ENCODE measurements at regions not wholly inside any gene's neighbourhood (a gene's known extent, or its start where the extent isn't known, plus 50 kb on each side); places are given as distances from the start of the nearest gene placed in this dataset.

DNA sequence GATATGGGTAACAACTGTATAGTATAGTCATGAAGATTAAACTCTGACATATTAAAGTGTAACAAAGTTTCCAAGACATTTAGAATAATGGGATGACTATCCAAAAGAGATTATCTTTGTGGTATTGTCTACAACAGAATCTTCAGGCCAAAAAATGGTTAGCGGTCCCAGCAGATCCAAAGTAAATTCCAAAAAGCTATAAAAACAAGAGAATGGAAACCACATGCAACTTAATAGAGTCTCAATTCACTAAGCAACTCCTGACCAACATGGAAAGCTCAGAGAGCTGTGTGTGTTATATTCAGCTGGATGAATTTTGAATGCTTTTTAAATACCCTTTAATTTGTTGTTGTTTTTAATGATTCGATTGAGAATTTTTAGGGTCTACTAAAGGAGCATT, 688.2 kb downstream of the CETN3 start:
- no peak for TF ChIP-seq MAZ (IDR thresholded peaks at IDR 0.05; ENCODE audit: borderline replicate concordance, low read depth, low read length)
- no peak for TF ChIP-seq MXI1 (IDR thresholded peaks at IDR 0.05; ENCODE audit: borderline replicate concordance, low read depth, low read length)
- TF ChIP-seq, protein P1, sequence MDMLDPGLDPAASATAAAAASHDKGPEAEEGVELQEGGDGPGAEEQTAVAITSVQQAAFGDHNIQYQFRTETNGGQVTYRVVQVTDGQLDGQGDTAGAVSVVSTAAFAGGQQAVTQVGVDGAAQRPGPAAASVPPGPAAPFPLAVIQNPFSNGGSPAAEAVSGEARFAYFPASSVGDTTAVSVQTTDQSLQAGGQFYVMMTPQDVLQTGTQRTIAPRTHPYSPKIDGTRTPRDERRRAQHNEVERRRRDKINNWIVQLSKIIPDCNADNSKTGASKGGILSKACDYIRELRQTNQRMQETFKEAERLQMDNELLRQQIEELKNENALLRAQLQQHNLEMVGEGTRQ (IDR thresholded peaks at IDR 0.05; ENCODE audit: low read depth, low read length), result no peak
- no peak for TF ChIP-seq RFX5 (IDR thresholded peaks at IDR 0.05; ENCODE audit: low read depth, low read length)
- TF ChIP-seq RAD21 (IDR thresholded peaks at IDR 0.05; ENCODE audit: low read length), result no peak
- no peak for TF ChIP-seq RCOR1 (IDR thresholded peaks at IDR 0.05; ENCODE audit: insufficient replicate concordance, low read length)
- TF ChIP-seq FOS (IDR thresholded peaks at IDR 0.05; ENCODE audit: low read depth, low read length), result no peak
- no peak for TF ChIP-seq ELK1 (IDR thresholded peaks at IDR 0.05; ENCODE audit: borderline replicate concordance, low read depth, low read length)
- no peak for TF ChIP-seq CHD1 (IDR thresholded peaks at IDR 0.05; ENCODE audit: low read depth, low read length)
- no peak for TF ChIP-seq CTCF (conservative IDR thresholded peaks at IDR 0.05; ENCODE audit: low read depth, low read length)
- no peak for TF ChIP-seq SMC3 (IDR thresholded peaks at IDR 0.05; ENCODE audit: low read depth, low read length)
- H3K9ac ChIP-seq (ENCODE audit: low read depth, low read length), result no peak overlapping the region
- H3K14ac ChIP-seq (replicated peaks; ENCODE audit: low read depth, low read length), result no peak overlapping the region
- dilution Hi-C loops (cut with HindIII; ENCODE audit: low sequenced_read_pairs, unreplicated experiment), result no loop called here
- no peak overlapping the region for H3K4ac ChIP-seq (ENCODE audit: low read depth, low read length)
- H4K91ac ChIP-seq (ENCODE audit: insufficient read depth, low read depth, low read length), result no peak overlapping the region
- no peak overlapping the region for H3K4me3 ChIP-seq (ENCODE audit: insufficient read depth, low read depth, low read length)
- H3K56ac ChIP-seq (ENCODE audit: extremely low read depth, insufficient read depth, low read length), result no peak overlapping the region
- no peak overlapping the region for H3K27ac ChIP-seq (ENCODE audit: insufficient read depth, low read length)
- H2BK20ac ChIP-seq (ENCODE audit: low read depth, low read length), result no peak overlapping the region
- H3K9me1 ChIP-seq (ENCODE audit: insufficient read depth, low read length), result no peaks in the 10 kb centered on the region
- ATAC-seq (ENCODE audit: low read depth) (no peak), DNase-seq (no peak)
- no peak overlapping the region for H4K8ac ChIP-seq (ENCODE audit: low read depth in 2 of 2, low read length in 2 of 2)
- BruUV-seq (replicated peaks), result no TSS peak
- H3K18ac ChIP-seq (ENCODE audit: low read depth, low read length), result no peak overlapping the region
- no peak overlapping the region for H2AK9ac ChIP-seq (replicated peaks; ENCODE audit: low read depth, low read length, poor library complexity)
- no peaks in the 10 kb centered on the region for H3K27me3 ChIP-seq (ENCODE audit: control insufficient read depth, insufficient read depth, low read length)
- no peaks in the 10 kb centered on the region for H3K79me1 ChIP-seq (ENCODE audit: low read depth in 1 of 2, low read length in 2 of 2)
- CTCF ChIA-PET, result interaction anchor here (0.7 kb wide), 1 partner anchor 9 kb away, joined by 3 read pairs; no protein-coding TSS in a partner anchor
- no peaks in the 10 kb centered on the region for H3K9me3 ChIP-seq (ENCODE audit: control insufficient read depth, insufficient read depth, low read length)
- H4K5ac ChIP-seq (ENCODE audit: low read depth, low read length), result no peak overlapping the region
- H2AK5ac ChIP-seq (ENCODE audit: low read depth, low read length), result no peak overlapping the region
- H2AFZ ChIP-seq (replicated peaks; ENCODE audit: low read length, poor library complexity), result no peak overlapping the region
- H2BK120ac ChIP-seq (ENCODE audit: low read depth, low read length), result no peak overlapping the region
- in situ Hi-C loops (cut with MboI; ENCODE audit: low sequenced_read_pairs), result no loop called here
- no peak overlapping the region for H3K4me2 ChIP-seq (ENCODE audit: low read depth, low read length)
- H2BK5ac ChIP-seq (ENCODE audit: low read depth, low read length, poor library complexity, severe bottlenecking), result no peak overlapping the region
- POLR2A ChIA-PET (ENCODE audit: unreplicated experiment), result no interaction called here
- WGBS, 2 experiments (ENCODE audit: extremely low coverage in 2 of 2, insufficient read length in 1 of 2), result no CpG with 5 or more reads among the region's 2 CpGs
- H2BK15ac ChIP-seq (ENCODE audit: low read depth, low read length), result no peak overlapping the region
- no peaks in the 10 kb centered on the region for H3K36me3 ChIP-seq (ENCODE audit: control insufficient read depth, insufficient read depth, low read length)
- no peak overlapping the region for H3K23ac ChIP-seq (ENCODE audit: low read depth, low read length)
- intact Hi-C loops (cut with micrococcal nuclease), result no loop called here
- H4K20me1 ChIP-seq (ENCODE audit: insufficient read depth, low read length), result no peaks in the 10 kb centered on the region
- no peaks in the 10 kb centered on the region for H3K4me1 ChIP-seq (ENCODE audit: control insufficient read depth, insufficient read depth, low read length)
